Right atrium auricular region (tissue), 2 donors: ENCODE measurements at regions not wholly inside any gene's neighbourhood (a gene's known extent, or its start where the extent isn't known, plus 50 kb on each side); places are given as distances from the start of the nearest gene placed in this dataset.

Experiments
- DNase-seq: peaks from one replicate; pipeline ENCODE4 v3.0.0-alpha.2; 2019; ENCODE audit warnings: low spot score
- H3K27ac ChIP-seq, 2 donors: fragments of 200-600 bp; sonication (generic); 1 replicate in 1 of 2; 2 replicates in 1 of 2; pipeline ENCODE4 v1.5.1; 2016 to 2019
- H3K27me3 ChIP-seq, 2 donors: fragments of 200-600 bp; sonication (generic); one replicate each; pipeline versions ENCODE4 v1.5.1 to v1.6.0; 2017 to 2019
- H3K36me3 ChIP-seq: fragments of 200-600 bp; sonication (generic); one replicate; pipeline ENCODE4 v1.5.1; 2016
- H3K4me1 ChIP-seq, 2 donors: fragments of 200-600 bp; sonication (generic); one replicate each; pipeline versions ENCODE4 v1.5.1 to v1.6.0; 2017 to 2019
- H3K4me3 ChIP-seq, 2 donors: fragments of 200-600 bp; sonication (generic); 1 replicate in 1 of 2; 2 replicates in 1 of 2; pipeline ENCODE4 v1.5.1; 2017 to 2019; ENCODE audit warnings: mild to moderate bottlenecking in 1 of 2, moderate library complexity in 1 of 2
- H3K9me3 ChIP-seq, 2 donors: fragments of 200-600 bp; sonication (generic); one replicate each; pipeline ENCODE4 v1.5.1; 2019
- TF ChIP-seq, protein P1 (sequence below), 2 donors: fragments of 200-600 bp; sonication (generic); IDR thresholded peaks; one replicate each; pipeline ENCODE4 v1.5.1; 2019; ENCODE audit warnings: antibody characterized with exemption in 2 of 2

DNA sequence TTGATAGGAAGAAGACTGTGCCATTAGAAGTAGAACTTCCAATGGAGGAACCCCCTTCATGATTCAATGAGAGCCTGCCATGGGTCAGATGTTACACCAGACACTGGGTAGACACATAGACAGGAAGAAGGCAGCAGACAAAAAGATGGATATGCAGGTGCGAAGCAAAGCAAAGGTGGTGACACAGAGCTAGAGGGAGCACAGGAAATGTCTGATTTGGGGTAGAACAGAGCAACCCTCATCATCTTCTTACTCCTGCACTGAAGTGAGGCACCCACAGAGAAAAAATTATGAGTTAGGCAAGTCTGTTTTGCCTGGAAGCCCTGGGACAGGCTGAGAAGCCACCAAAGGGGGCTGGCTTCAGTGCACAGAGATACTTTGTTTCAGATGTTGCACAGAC, 240.2 kb downstream of the ANAPC1 start:
- no peaks in the 10 kb centered on the region for H3K4me1 ChIP-seq
- H3K9me3 ChIP-seq, result peaks cover 0 to 23% of the 10 kb centered on the region in 2 donors
- no peak overlapping the region for H3K27ac ChIP-seq
- no peaks in the 10 kb centered on the region for H3K36me3 ChIP-seq
- TF ChIP-seq, protein P1, sequence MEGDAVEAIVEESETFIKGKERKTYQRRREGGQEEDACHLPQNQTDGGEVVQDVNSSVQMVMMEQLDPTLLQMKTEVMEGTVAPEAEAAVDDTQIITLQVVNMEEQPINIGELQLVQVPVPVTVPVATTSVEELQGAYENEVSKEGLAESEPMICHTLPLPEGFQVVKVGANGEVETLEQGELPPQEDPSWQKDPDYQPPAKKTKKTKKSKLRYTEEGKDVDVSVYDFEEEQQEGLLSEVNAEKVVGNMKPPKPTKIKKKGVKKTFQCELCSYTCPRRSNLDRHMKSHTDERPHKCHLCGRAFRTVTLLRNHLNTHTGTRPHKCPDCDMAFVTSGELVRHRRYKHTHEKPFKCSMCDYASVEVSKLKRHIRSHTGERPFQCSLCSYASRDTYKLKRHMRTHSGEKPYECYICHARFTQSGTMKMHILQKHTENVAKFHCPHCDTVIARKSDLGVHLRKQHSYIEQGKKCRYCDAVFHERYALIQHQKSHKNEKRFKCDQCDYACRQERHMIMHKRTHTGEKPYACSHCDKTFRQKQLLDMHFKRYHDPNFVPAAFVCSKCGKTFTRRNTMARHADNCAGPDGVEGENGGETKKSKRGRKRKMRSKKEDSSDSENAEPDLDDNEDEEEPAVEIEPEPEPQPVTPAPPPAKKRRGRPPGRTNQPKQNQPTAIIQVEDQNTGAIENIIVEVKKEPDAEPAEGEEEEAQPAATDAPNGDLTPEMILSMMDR (IDR thresholded peaks at IDR 0.05), result no peak
- H3K27me3 ChIP-seq, result no peaks in the 10 kb centered on the region
- DNase-seq, result no peak
- H3K4me3 ChIP-seq, result no peak overlapping the region

DNA sequence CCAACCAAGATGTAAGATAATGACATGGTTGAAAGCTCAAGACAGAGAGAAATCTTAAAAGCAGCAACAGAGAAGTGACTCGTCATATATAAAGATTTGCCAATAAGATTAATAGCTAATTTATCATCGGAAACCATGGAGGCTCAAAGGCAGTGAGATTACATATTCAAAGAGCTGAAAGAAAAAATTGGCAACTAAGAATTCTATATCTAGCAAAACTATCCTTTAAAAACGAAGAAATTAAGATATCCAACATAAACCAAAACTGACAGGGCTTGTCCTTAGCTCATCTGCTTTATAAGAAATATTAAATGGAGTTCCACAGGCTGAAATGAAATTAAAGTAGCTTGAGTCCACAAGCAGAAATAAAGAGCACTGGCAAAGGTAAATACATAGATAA, 236.6 kb downstream of the ANAPC1 start:
- TF ChIP-seq, protein P1 (IDR thresholded peaks at IDR 0.05), result no peak
- Histone ChIP-seq H3K4me3 (no peak overlapping the region), H3K27me3 (no peaks in the 10 kb centered on the region), H3K27ac (no peak overlapping the region), H3K4me1 (no peaks in the 10 kb centered on the region), H3K9me3 (peaks cover 0 to 23% of the 10 kb centered on the region in 2 donors), H3K36me3 (no peaks in the 10 kb centered on the region)
- DNase-seq, result no peak

DNA sequence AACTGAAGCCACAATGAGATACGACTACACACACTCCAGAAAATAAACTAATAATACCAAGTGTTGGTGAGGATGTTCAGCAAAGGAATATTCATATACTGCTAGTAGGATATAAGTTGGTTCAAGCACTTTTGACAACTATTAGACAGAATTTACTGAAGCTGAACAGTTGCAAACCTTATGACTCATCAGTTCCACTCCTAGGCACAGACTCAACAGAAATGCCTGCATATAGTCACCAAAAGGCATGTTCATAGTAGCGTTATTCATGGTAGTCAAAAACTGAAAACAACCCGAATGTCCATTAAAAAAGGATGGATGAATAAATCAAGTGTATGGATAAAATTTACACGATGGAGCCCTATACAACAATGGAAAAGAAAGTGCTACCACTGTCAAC, 232.0 kb downstream of the ANAPC1 start:
- no peaks in the 10 kb centered on the region for H3K27me3 ChIP-seq
- no peaks in the 10 kb centered on the region for H3K36me3 ChIP-seq
- H3K4me3 ChIP-seq, result no peak overlapping the region
- TF ChIP-seq, protein P1 (IDR thresholded peaks at IDR 0.05), result no peak
- H3K27ac ChIP-seq, result no peak overlapping the region
- no peaks in the 10 kb centered on the region for H3K4me1 ChIP-seq
- peaks cover 0 to 16% of the 10 kb centered on the region in 2 donors for H3K9me3 ChIP-seq
- DNase-seq, result no peak

DNA sequence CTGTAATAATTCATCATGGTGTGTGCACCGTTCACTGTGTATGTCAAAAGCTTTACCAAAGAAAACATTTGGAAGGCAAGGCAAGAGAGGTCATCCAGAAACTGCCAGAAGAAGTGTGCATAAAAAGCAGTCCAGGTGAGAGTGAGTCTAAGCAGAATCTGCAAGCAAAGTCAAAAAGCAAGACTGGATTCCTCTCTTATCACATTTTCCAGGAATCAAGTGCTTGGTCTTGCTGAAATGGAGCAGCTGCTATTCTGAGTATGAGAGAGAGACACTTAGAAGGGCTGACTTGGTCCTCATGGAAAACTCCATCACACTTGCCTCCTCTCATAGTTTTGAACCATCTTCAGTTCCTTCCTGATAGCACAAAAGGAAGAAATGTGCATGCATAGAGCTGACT, 231.3 kb downstream of the ANAPC1 start:
- no peak for DNase-seq
- TF ChIP-seq, protein P1 (IDR thresholded peaks at IDR 0.05), result no peak

DNA sequence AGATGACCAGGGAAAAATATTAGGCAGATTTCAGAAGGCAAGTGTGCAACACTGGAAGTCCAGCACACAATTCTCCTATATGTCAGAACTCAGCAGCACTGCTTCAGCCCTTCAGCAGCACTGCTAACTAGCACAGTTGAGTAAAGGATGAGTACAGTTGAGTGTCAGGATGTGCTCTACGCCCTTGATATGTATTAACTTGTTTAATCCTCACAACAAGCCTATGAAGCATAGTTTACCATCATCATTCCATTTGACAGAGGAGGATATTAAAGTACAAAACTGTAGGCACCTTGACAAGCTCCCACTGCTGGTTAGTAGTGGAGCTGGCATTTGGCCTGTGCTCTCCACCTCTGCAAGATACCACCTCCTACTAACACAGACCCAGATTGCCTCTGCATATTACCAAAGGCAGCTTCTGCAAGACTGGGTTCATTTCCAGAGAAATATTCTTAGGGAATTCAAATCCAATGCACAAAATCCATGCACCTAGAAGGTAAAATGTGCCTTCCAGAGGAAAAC, 230.8 kb downstream of the ANAPC1 start:
- TF ChIP-seq, protein P1 (IDR thresholded peaks at IDR 0.05), result no peak

More for the DNA sequence above, 231.3 kb downstream of the ANAPC1 start:
- Histone ChIP-seq H3K36me3 (no peaks in the 10 kb centered on the region), H3K4me1 (no peaks in the 10 kb centered on the region), H3K27ac (no peak overlapping the region), H3K9me3 (peaks cover 0 to 10% of the 10 kb centered on the region in 2 donors), H3K4me3 (no peak overlapping the region), H3K27me3 (no peaks in the 10 kb centered on the region)

DNA sequence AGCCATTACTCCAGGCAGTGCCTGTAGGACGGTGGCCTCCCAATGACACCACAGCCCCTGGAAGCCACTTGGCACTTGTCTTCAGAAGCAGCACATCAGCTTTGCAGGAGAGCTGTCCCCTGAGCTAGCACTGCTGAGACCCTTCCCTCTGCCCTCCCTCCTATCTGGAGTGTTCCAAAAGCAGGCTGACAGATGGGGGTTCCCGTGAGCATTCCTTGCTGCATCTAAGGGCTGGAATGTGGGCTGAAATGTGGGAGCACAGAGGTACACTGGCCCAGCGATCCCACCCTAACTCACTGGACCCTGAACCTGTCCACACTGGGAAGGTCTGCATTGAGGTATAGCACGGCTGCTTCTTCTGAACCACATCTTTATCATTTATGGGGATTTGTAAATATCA, 230.1 kb downstream of the ANAPC1 start:
- no peaks in the 10 kb centered on the region for H3K36me3 ChIP-seq
- H3K4me3 ChIP-seq, result no peak overlapping the region
- no peaks in the 10 kb centered on the region for H3K27me3 ChIP-seq
- H3K9me3 ChIP-seq, result no peaks in the 10 kb centered on the region
- peaks cover 0 to under 1% of the 10 kb centered on the region in 2 donors for H3K4me1 ChIP-seq
- TF ChIP-seq, protein P1 (IDR thresholded peaks at IDR 0.05), result no peak
- H3K27ac ChIP-seq, result no peak overlapping the region
- DNase-seq, result no peak

More for the DNA sequence above, 230.8 kb downstream of the ANAPC1 start:
- Histone ChIP-seq H3K36me3 (no peaks in the 10 kb centered on the region), H3K9me3 (peaks cover 0 to 5% of the 10 kb centered on the region in 2 donors), H3K27ac (no peak overlapping the region), H3K4me3 (no peak overlapping the region), H3K27me3 (no peaks in the 10 kb centered on the region), H3K4me1 (no peaks in the 10 kb centered on the region)
- no peak for DNase-seq
